Activated T-helper 1 cell treated with anti-CD3 and anti-CD28 coated beads, Interleukin-12 subunit alpha, Interleukin-12 subunit beta, Interleukin-2, Interleukin-4 antibody, amounts not matched to agents 30 ng/mL and 10 ng/mL and 1 ng/mL, durations not matched to agents 14 hours and 24 hours and 36 hours (primary cell): ENCODE measurements at regions not wholly inside any gene's neighbourhood (a gene's known extent, or its start where the extent isn't known, plus 50 kb on each side); places are given as distances from the start of the nearest gene placed in this dataset.

Experiments
- DNase-seq: peaks from one replicate; pipeline ENCODE4 v3.0.0; 2021; ENCODE audit warnings: low spot score
- H3K27ac Mint-ChIP-seq: one replicate; pipeline ENCODE4 v1.8.0; 2021; ENCODE audit warnings: mild to moderate bottlenecking, mixed read lengths
- H3K27me3 Mint-ChIP-seq: one replicate; pipeline ENCODE4 v1.8.0; 2022; ENCODE audit warnings: mild to moderate bottlenecking, moderate library complexity, mixed read lengths; ENCODE audit not compliant: insufficient read depth
- H3K36me3 Mint-ChIP-seq: one replicate; pipeline ENCODE4 v1.8.0; 2021; ENCODE audit warnings: low read depth, mixed read lengths
- H3K4me1 Mint-ChIP-seq: one replicate; pipeline ENCODE4 v1.8.0; 2021; ENCODE audit warnings: low read depth, mixed read lengths
- H3K4me3 Mint-ChIP-seq: one replicate; pipeline ENCODE4 v1.8.0; 2021; ENCODE audit warnings: mild to moderate bottlenecking, moderate library complexity, mixed read lengths
- H3K9me3 Mint-ChIP-seq: one replicate; pipeline ENCODE4 v1.8.0; 2021; ENCODE audit warnings: mixed read lengths
- intact Hi-C: fragments of 100-400 bp; cut with micrococcal nuclease; formaldehyde crosslinking; loops from one replicate; pipeline ENCODE4 v1.15.1; 2024

GRCh38 chr9:109923471-109923760 is 143.4 kb downstream of the PALM2AKAP2 start:
- Mint-ChIP-seq H3K27ac (no peak overlapping the region), H3K27me3 (no peaks in the 10 kb centered on the region), H3K4me1 (peaks cover 62% of the 10 kb centered on the region), H3K9me3 (no peaks in the 10 kb centered on the region), H3K36me3 (peaks cover 12% of the 10 kb centered on the region), H3K4me3 (no peak overlapping the region)
- intact Hi-C loops: no loop called here
- DNase-seq: no peak

GRCh38 chr9:109923806-109924205 is 143.8 kb downstream of the PALM2AKAP2 start:
- Mint-ChIP-seq H3K9me3 (no peaks in the 10 kb centered on the region), H3K27me3 (no peaks in the 10 kb centered on the region), H3K27ac (no peak overlapping the region), H3K36me3 (peaks cover 12% of the 10 kb centered on the region), H3K4me3 (no peak overlapping the region), H3K4me1 (peaks cover 58% of the 10 kb centered on the region)
- intact Hi-C loops: no loop called here
- no peak for DNase-seq

- DNase-seq: no peak
- Mint-ChIP-seq H3K36me3 (peaks cover 15% of the 10 kb centered on the region), H3K4me1 (peaks cover 48% of the 10 kb centered on the region), H3K27ac (peak overlapping the region; percentile 8), H3K27me3 (no peaks in the 10 kb centered on the region), H3K9me3 (no peaks in the 10 kb centered on the region), H3K4me3 (no peak overlapping the region)
- intact Hi-C loops: no loop called here
These were observed 145.8 kb downstream of the PALM2AKAP2 start for GRCh38 chr9:109925799-109926198.

- H3K4me1 Mint-ChIP-seq: peaks cover 42% of the 10 kb centered on the region
- no peak overlapping the region for H3K4me3 Mint-ChIP-seq
- intact Hi-C loops: no loop called here
- H3K9me3 Mint-ChIP-seq: no peaks in the 10 kb centered on the region
- DNase-seq: no peak
- no peak overlapping the region for H3K27ac Mint-ChIP-seq
- peaks cover 15% of the 10 kb centered on the region for H3K36me3 Mint-ChIP-seq
- no peaks in the 10 kb centered on the region for H3K27me3 Mint-ChIP-seq
These were observed 146.4 kb downstream of the PALM2AKAP2 start for GRCh38 chr9:109926421-109926869.

GRCh38 chr9:109931623-109932022 is 151.6 kb downstream of the PALM2AKAP2 start:
- H3K4me1 Mint-ChIP-seq: peaks cover 57% of the 10 kb centered on the region
- no peaks in the 10 kb centered on the region for H3K27me3 Mint-ChIP-seq
- H3K9me3 Mint-ChIP-seq: peaks cover 3% of the 10 kb centered on the region
- no peak for DNase-seq
- peaks cover 17% of the 10 kb centered on the region for H3K36me3 Mint-ChIP-seq
- no peak overlapping the region for H3K27ac Mint-ChIP-seq
- H3K4me3 Mint-ChIP-seq: no peak overlapping the region
- intact Hi-C loops: no loop called here

- intact Hi-C loops: loop anchor here (1.0 to 2.0 kb wide), 4 partner anchors 16 to 40 kb away; no protein-coding TSS in a partner anchor
- H3K9me3 Mint-ChIP-seq: peaks cover 3% of the 10 kb centered on the region
- H3K4me1 Mint-ChIP-seq: peaks cover 57% of the 10 kb centered on the region
- H3K27ac Mint-ChIP-seq: peak overlapping the region; percentile 85
- no peak for DNase-seq
- H3K27me3 Mint-ChIP-seq: no peaks in the 10 kb centered on the region
- peak overlapping the region; percentile 45 for H3K4me3 Mint-ChIP-seq
- peaks cover 16% of the 10 kb centered on the region for H3K36me3 Mint-ChIP-seq
These were observed 154.3 kb downstream of the PALM2AKAP2 start for GRCh38 chr9:109934136-109934856.

GRCh38 chr9:109934857-109935215 is 154.8 kb downstream of the PALM2AKAP2 start:
- H3K27ac Mint-ChIP-seq: peak overlapping the region; percentile 85
- peaks cover 15% of the 10 kb centered on the region for H3K36me3 Mint-ChIP-seq
- intact Hi-C loops: loop anchor here (1.0 to 2.0 kb wide), 4 partner anchors 15 to 40 kb away; no protein-coding TSS in a partner anchor
- peaks cover 3% of the 10 kb centered on the region for H3K9me3 Mint-ChIP-seq
- DNase-seq: no peak
- H3K4me1 Mint-ChIP-seq: peaks cover 57% of the 10 kb centered on the region
- no peaks in the 10 kb centered on the region for H3K27me3 Mint-ChIP-seq
- H3K4me3 Mint-ChIP-seq: peak overlapping the region; percentile 45

GRCh38 chr9:109935406-109936087 is 155.5 kb downstream of the PALM2AKAP2 start:
- Mint-ChIP-seq H3K36me3 (peaks cover 15% of the 10 kb centered on the region), H3K27ac (peak overlapping the region; percentile 85), H3K4me3 (no peak overlapping the region), H3K4me1 (peaks cover 53% of the 10 kb centered on the region), H3K27me3 (no peaks in the 10 kb centered on the region), H3K9me3 (peaks cover 3% of the 10 kb centered on the region)
- intact Hi-C loops: loop anchor here (2.0 kb wide), 1 partner anchor 41 kb away; no protein-coding TSS in a partner anchor
- no peak for DNase-seq

GRCh38 chr9:109937861-109938453 is 158.0 kb downstream of the PALM2AKAP2 start:
- no peak for DNase-seq
- peaks cover 3% of the 10 kb centered on the region for H3K9me3 Mint-ChIP-seq
- peak overlapping the region; percentile 69 for H3K27ac Mint-ChIP-seq
- H3K4me3 Mint-ChIP-seq: no peak overlapping the region
- no peaks in the 10 kb centered on the region for H3K27me3 Mint-ChIP-seq
- intact Hi-C loops: loop anchor here (1.0 kb wide), 4 partner anchors 12 to 210 kb away; no protein-coding TSS in a partner anchor
- peaks cover 21% of the 10 kb centered on the region for H3K36me3 Mint-ChIP-seq
- H3K4me1 Mint-ChIP-seq: peaks cover 52% of the 10 kb centered on the region

- no peaks in the 10 kb centered on the region for H3K27me3 Mint-ChIP-seq
- intact Hi-C loops: no loop called here
- H3K27ac Mint-ChIP-seq: no peak overlapping the region
- no peaks in the 10 kb centered on the region for H3K9me3 Mint-ChIP-seq
- no peak overlapping the region for H3K4me3 Mint-ChIP-seq
- peaks cover 34% of the 10 kb centered on the region for H3K4me1 Mint-ChIP-seq
- peaks cover 18% of the 10 kb centered on the region for H3K36me3 Mint-ChIP-seq
- DNase-seq: no peak
These were observed 159.8 kb downstream of the PALM2AKAP2 start for GRCh38 chr9:109939698-109940342.

GRCh38 chr9:109940561-109940960 is 160.6 kb downstream of the PALM2AKAP2 start:
- no peak overlapping the region for H3K4me3 Mint-ChIP-seq
- intact Hi-C loops: no loop called here
- no peaks in the 10 kb centered on the region for H3K27me3 Mint-ChIP-seq
- no peak overlapping the region for H3K27ac Mint-ChIP-seq
- H3K9me3 Mint-ChIP-seq: no peaks in the 10 kb centered on the region
- H3K4me1 Mint-ChIP-seq: peaks cover 26% of the 10 kb centered on the region
- peaks cover 18% of the 10 kb centered on the region for H3K36me3 Mint-ChIP-seq
- DNase-seq: no peak

- no peaks in the 10 kb centered on the region for H3K9me3 Mint-ChIP-seq
- DNase-seq: no peak
- H3K4me3 Mint-ChIP-seq: no peak overlapping the region
- H3K27ac Mint-ChIP-seq: no peak overlapping the region
- no peaks in the 10 kb centered on the region for H3K27me3 Mint-ChIP-seq
- H3K36me3 Mint-ChIP-seq: peaks cover 15% of the 10 kb centered on the region
- intact Hi-C loops: no loop called here
- peaks cover 15% of the 10 kb centered on the region for H3K4me1 Mint-ChIP-seq
These were observed 161.8 kb downstream of the PALM2AKAP2 start for GRCh38 chr9:109941771-109942170.

- H3K4me1 Mint-ChIP-seq: peaks cover 14% of the 10 kb centered on the region
- intact Hi-C loops: no loop called here
- no peak for DNase-seq
- peaks cover 16% of the 10 kb centered on the region for H3K36me3 Mint-ChIP-seq
- H3K9me3 Mint-ChIP-seq: no peaks in the 10 kb centered on the region
- H3K4me3 Mint-ChIP-seq: no peak overlapping the region
- H3K27ac Mint-ChIP-seq: no peak overlapping the region
- peaks cover 2% of the 10 kb centered on the region for H3K27me3 Mint-ChIP-seq
These were observed 165.6 kb downstream of the PALM2AKAP2 start for GRCh38 chr9:109945573-109945972.
